ENCODE measurements at regions not wholly inside any gene's neighbourhood (a gene's known extent, or its start where the extent isn't known, plus 50 kb on each side); places are given as distances from the start of the nearest gene placed in this dataset.
A peak's percentile ranks its signal among the peaks of the same experiment; 100 is the strongest.

- no peak for DNase-seq (ENCODE audit: extremely low spot score in 2 of 2)
- Histone ChIP-seq H3K9me3 (no peaks in the 10 kb centered on the region), H3K4me3 (no peak overlapping the region), H3K36me3 (no peaks in the 10 kb centered on the region), H3K27ac (peak overlapping the region; percentile 38), H3K4me1 (peaks cover 35% of the 10 kb centered on the region), H3K27me3 (no peaks in the 10 kb centered on the region)
- TF ChIP-seq CTCF (IDR thresholded peaks at IDR 0.05), result no peak
- TF ChIP-seq POLR2AphosphoS5 (IDR thresholded peaks at IDR 0.05; ENCODE audit: insufficient read depth in 1 of 2, low read depth in 1 of 2), result no peak
- intact Hi-C loops (cut with DNase I), result no loop called here
These were observed 285.4 kb downstream of the SNX13 start for GRCh38 chr7:17654940-17655339.

- Histone ChIP-seq H3K9me3 (no peaks in the 10 kb centered on the region), H3K4me1 (peaks cover 28% of the 10 kb centered on the region), H3K27me3 (no peaks in the 10 kb centered on the region), H3K27ac (no peak overlapping the region), H3K4me3 (no peak overlapping the region), H3K36me3 (no peaks in the 10 kb centered on the region)
- intact Hi-C loops (cut with DNase I), result no loop called here
- TF ChIP-seq POLR2AphosphoS5 (IDR thresholded peaks at IDR 0.05; ENCODE audit: insufficient read depth in 1 of 2, low read depth in 1 of 2) (no peak), CTCF (IDR thresholded peaks at IDR 0.05) (no peak), POLR2A (IDR thresholded peaks at IDR 0.05) (no peak)
- DNase-seq (ENCODE audit: extremely low spot score in 2 of 2), result no peak
These were observed 281.2 kb downstream of the SNX13 start for GRCh38 chr7:17659126-17659525.

GRCh38 chr7:17660116-17660515, 280.2 kb downstream of the SNX13 start:
- intact Hi-C loops (cut with DNase I), result no loop called here
- no peaks in the 10 kb centered on the region for H3K36me3 ChIP-seq
- no peak overlapping the region for H3K4me3 ChIP-seq
- peaks cover 23% of the 10 kb centered on the region for H3K4me1 ChIP-seq
- H3K27ac ChIP-seq, result no peak overlapping the region
- no peaks in the 10 kb centered on the region for H3K9me3 ChIP-seq
- H3K27me3 ChIP-seq, result no peaks in the 10 kb centered on the region
- no peak for DNase-seq (ENCODE audit: extremely low spot score in 2 of 2)
- TF ChIP-seq POLR2AphosphoS5 (IDR thresholded peaks at IDR 0.05; ENCODE audit: insufficient read depth in 1 of 2, low read depth in 1 of 2), result no peak
- TF ChIP-seq CTCF (IDR thresholded peaks at IDR 0.05), result no peak
- TF ChIP-seq POLR2A (IDR thresholded peaks at IDR 0.05), result no peak

- H3K9me3 ChIP-seq, result no peaks in the 10 kb centered on the region
These were observed 278.2 kb downstream of the SNX13 start for GRCh38 chr7:17661982-17662585.

More at GRCh38 chr7:17661982-17662585, 278.2 kb downstream of the SNX13 start:
- TF ChIP-seq CTCF (IDR thresholded peaks at IDR 0.05) (no peak), POLR2AphosphoS5 (IDR thresholded peaks at IDR 0.05; ENCODE audit: insufficient read depth in 1 of 2, low read depth in 1 of 2) (peak in 1 of 2 donors; percentile 7)
- DNase-seq (ENCODE audit: extremely low spot score in 2 of 2), result no peak
- Histone ChIP-seq H3K4me3 (no peak overlapping the region), H3K27me3 (no peaks in the 10 kb centered on the region), H3K27ac (peak overlapping the region; percentile 29), H3K4me1 (peaks cover 17% of the 10 kb centered on the region), H3K36me3 (no peaks in the 10 kb centered on the region)
- intact Hi-C loops (cut with DNase I), result no loop called here

Data from vagina (tissue), 2 donors.